A549 (cell line): ENCODE measurements at regions not wholly inside any gene's neighbourhood (a gene's known extent, or its start where the extent isn't known, plus 50 kb on each side); places are given as distances from the start of the nearest gene placed in this dataset.

Experiments used
- ATAC-seq, 2 experiments: fragments of 200-7000 bp in 1 of 2; fragments of >200 bp in 1 of 2; cut with Nextera tagmentation in 1 of 2; cut with Tn5 transposase in 1 of 2; 3 replicates each; pipeline versions ENCODE4 v1.8.0 to v1.9.1; 2018 to 2020; ENCODE audit warnings: mild to moderate bottlenecking in 1 of 2, moderate library complexity in 1 of 2
- CTCF ChIA-PET: fragments of 300-600 bp; sonication (Branson Sonifier 250); formaldehyde crosslinking; extraction: SDS; loops from one replicate; lab custom pipeline; 2021; ENCODE audit warnings: antibody characterized with exemption, inconsistent platforms; lab: Yijun Ruan, JAX
- POLR2A ChIA-PET: fragments of 350-600 bp; formaldehyde crosslinking; extraction: SDS; loops from one replicate; lab custom pipeline; 2021; ENCODE audit warnings: antibody characterized with exemption, inconsistent platforms; lab: Yijun Ruan, JAX
- DNase-seq, 2 experiments: peaks; one replicate each; pipeline versions ENCODE4 v3.0.0 to v3.0.0-alpha.2; 2011 to 2016; ENCODE audit warnings: low read depth in 1 of 2, low spot score in 1 of 2
- FAIRE-seq: peaks from 2 replicates; lab custom pipeline; 2011; peaks lifted over from hg19 to GRCh38; lab: Jason Lieb, UNC
- H3K27ac ChIP-seq, 2 experiments: fragments of >200 bp; sonication (Bioruptor Twin); formaldehyde crosslinking; 3 replicates each; pipeline ENCODE4 v1.5.1; 2016 to 2017
- H3K4me1 ChIP-seq: fragments of >200 bp; sonication (Bioruptor Twin); formaldehyde crosslinking; 3 replicates; pipeline ENCODE4 v1.6.1; 2016
- H3K4me2 ChIP-seq: fragments of >200 bp; sonication (Bioruptor Twin); formaldehyde crosslinking; 3 replicates; pipeline ENCODE4 v1.6.1; 2016
- H3K4me3 ChIP-seq: fragments of >200 bp; sonication (Bioruptor Twin); formaldehyde crosslinking; 3 replicates; pipeline ENCODE4 v1.5.1; 2016
- H3K9me3 ChIP-seq: fragments of >200 bp; sonication (Bioruptor Twin); formaldehyde crosslinking; 3 replicates; pipeline ENCODE4 v1.6.1; 2016
- BHLHE40 ChIP-seq: IDR thresholded peaks from 2 replicates; pipeline ENCODE4 v1.6.1; 2012; ENCODE audit warnings: low read depth, low read length, inconsistent platforms
- CEBPB ChIP-seq, 2 experiments: fragments of >200 bp in 1 of 2; sonication (Bioruptor Twin) in 1 of 2; formaldehyde crosslinking in 1 of 2; IDR thresholded peaks; 2 replicates each; pipeline ENCODE4 v1.6.1; 2012 to 2016
- CHD4 ChIP-seq: fragments of 200-600 bp; sonication (generic); IDR thresholded peaks from 2 replicates; pipeline ENCODE4 v1.6.1; 2016; ENCODE audit warnings: antibody characterized with exemption, mild to moderate bottlenecking, borderline replicate concordance
- EHF ChIP-seq: fragments of 250-450 bp; sonication (Bioruptor Pico); IDR thresholded peaks from 2 replicates; pipeline ENCODE4 v1.5.0; 2020; ENCODE audit warnings: mild to moderate bottlenecking
- EHMT2 ChIP-seq: fragments of 200-600 bp; sonication (generic); IDR thresholded peaks from 2 replicates; pipeline ENCODE4 v1.6.1; 2016; ENCODE audit warnings: antibody characterized with exemption, low read depth, mild to moderate bottlenecking, moderate library complexity
- EP300 ChIP-seq, 2 experiments: fragments of >200 bp; sonication (Bioruptor Twin); formaldehyde crosslinking; IDR thresholded peaks; 2 replicates in 1 of 2; 3 replicates in 1 of 2; pipeline ENCODE4 v1.6.1; 2016 to 2017
- ESRRA ChIP-seq: fragments of 150-350 bp; IDR thresholded peaks from 2 replicates; pipeline ENCODE4 v1.6.1; 2014; ENCODE audit warnings: mild to moderate bottlenecking, low read length, borderline replicate concordance
- FOSB ChIP-seq: fragments of 250-450 bp; sonication (Bioruptor Pico); IDR thresholded peaks from 2 replicates; pipeline ENCODE4 v1.5.0; 2020; ENCODE audit warnings: mild to moderate bottlenecking, moderate library complexity
- FOSL2 ChIP-seq, 2 experiments: fragments of 450-650 bp in 1 of 2; fragments of >200 bp in 1 of 2; sonication (Bioruptor Twin) in 1 of 2; formaldehyde crosslinking; IDR thresholded peaks; 2 replicates each; pipeline versions ENCODE4 v1.5.0 to v1.6.1; 2016 to 2020; ENCODE audit warnings: mild to moderate bottlenecking in 1 of 2, moderate library complexity in 1 of 2
- HDAC2 ChIP-seq: fragments of 200-600 bp; sonication (generic); IDR thresholded peaks from 2 replicates; pipeline ENCODE4 v1.6.1; 2016
- NPAS2 ChIP-seq: fragments of 250-450 bp; sonication (Bioruptor Pico); IDR thresholded peaks from 2 replicates; pipeline ENCODE4 v1.8.0; 2022; ENCODE audit warnings: mild to moderate bottlenecking, moderate library complexity, borderline replicate concordance
- NR3C1 ChIP-seq: fragments of >200 bp; sonication (Bioruptor Twin); formaldehyde crosslinking; IDR thresholded peaks from 3 replicates; pipeline ENCODE4 v1.6.1; 2017
- POLR2AphosphoS2 ChIP-seq: conservative IDR thresholded peaks from 2 replicates; pipeline ENCODE4 v1.6.1; 2012; ENCODE audit warnings: low read length, improper control_type of control experiment, inconsistent platforms
- RAD21 ChIP-seq, 2 experiments: fragments of >200 bp in 1 of 2; sonication (Bioruptor Twin) in 1 of 2; formaldehyde crosslinking in 1 of 2; IDR thresholded peaks in 1 of 2; conservative IDR thresholded peaks in 1 of 2; 2 replicates in 1 of 2; 3 replicates in 1 of 2; pipeline ENCODE4 v1.6.1; 2012 to 2018; ENCODE audit warnings: inconsistent platforms in 1 of 2
- SREBF2 ChIP-seq: fragments of 450-650 bp; IDR thresholded peaks from 2 replicates; pipeline ENCODE4 v1.6.1; 2014; ENCODE audit warnings: mild to moderate bottlenecking, moderate library complexity
- ZFP36 ChIP-seq: fragments of 450-650 bp; IDR thresholded peaks from 2 replicates; pipeline ENCODE4 v1.6.1; 2014; ENCODE audit warnings: borderline replicate concordance; ENCODE audit not compliant: partially characterized antibody
- ZNF302 ChIP-seq: fragments of 250-450 bp; sonication (Bioruptor Pico); IDR thresholded peaks from 2 replicates; pipeline ENCODE4 v1.9.0; 2021; ENCODE audit warnings: inconsistent platforms, mild to moderate bottlenecking, moderate library complexity
- ZSCAN20 ChIP-seq: fragments of 250-450 bp; sonication (Bioruptor Pico); IDR thresholded peaks from 2 replicates; pipeline ENCODE4 v1.8.0; 2022; ENCODE audit warnings: mild to moderate bottlenecking, moderate library complexity
- WGBS: methylation state at CpG from one replicate; pipeline ENCODE4 v1.1.6; 2017; ENCODE audit errors: missing lambda C conversion rate; 5-methylcytosine and 5-hydroxymethylcytosine counted together
- TF ChIP-seq, protein P1 (sequence below): IDR thresholded peaks from 2 replicates; pipeline ENCODE4 v1.6.1; 2012; ENCODE audit warnings: low read depth, borderline replicate concordance
- TF ChIP-seq, protein P2 (sequence below): fragments of 250-450 bp; sonication (Bioruptor Pico); IDR thresholded peaks from 2 replicates; pipeline ENCODE4 v1.5.0; 2021; ENCODE audit warnings: mild to moderate bottlenecking, moderate library complexity, borderline replicate concordance
- TF ChIP-seq, protein P3 (sequence below): fragments of 250-450 bp; sonication (Bioruptor Pico); IDR thresholded peaks from 2 replicates; pipeline ENCODE4 v1.5.0; 2020; ENCODE audit warnings: low read depth, mild to moderate bottlenecking, moderate library complexity
- TF ChIP-seq, protein P4 (sequence below): IDR thresholded peaks from 2 replicates; pipeline ENCODE4 v1.6.1; 2012
- TF ChIP-seq, protein P5 (sequence below): fragments of >200 bp; sonication (Bioruptor Twin); formaldehyde crosslinking; IDR thresholded peaks from 3 replicates; pipeline ENCODE4 v1.6.1; 2016
- TF ChIP-seq, protein P6 (sequence below): fragments of >200 bp; sonication (Bioruptor Twin); formaldehyde crosslinking; IDR thresholded peaks from 3 replicates; pipeline ENCODE4 v1.5.1; 2016

DNA sequence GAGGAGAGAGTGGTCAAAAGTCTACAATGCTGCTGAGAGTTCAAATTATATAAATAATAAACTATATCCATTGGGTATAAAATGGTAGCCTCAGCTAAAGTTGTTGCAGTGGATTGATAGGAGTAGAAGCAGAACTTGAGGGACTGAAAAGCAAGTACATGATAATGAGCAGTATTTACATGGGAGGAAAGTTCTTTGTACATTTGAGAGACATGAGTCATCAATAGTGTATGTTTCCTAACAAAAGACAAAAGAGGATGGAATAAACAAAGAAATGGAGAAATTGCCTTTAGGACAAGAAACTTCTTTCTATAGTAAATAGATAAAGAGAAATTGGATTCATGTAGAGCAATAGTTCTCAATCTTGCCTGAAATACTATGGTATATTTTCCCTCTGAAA is 110.0 kb upstream of the PLSCR5 start:
- TF ChIP-seq, protein P1, sequence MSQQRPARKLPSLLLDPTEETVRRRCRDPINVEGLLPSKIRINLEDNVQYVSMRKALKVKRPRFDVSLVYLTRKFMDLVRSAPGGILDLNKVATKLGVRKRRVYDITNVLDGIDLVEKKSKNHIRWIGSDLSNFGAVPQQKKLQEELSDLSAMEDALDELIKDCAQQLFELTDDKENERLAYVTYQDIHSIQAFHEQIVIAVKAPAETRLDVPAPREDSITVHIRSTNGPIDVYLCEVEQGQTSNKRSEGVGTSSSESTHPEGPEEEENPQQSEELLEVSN = no peak
- TF ChIP-seq HDAC2 = no peak
- no peak for TF ChIP-seq BHLHE40
- no peak for TF ChIP-seq ESRRA
- no peak for TF ChIP-seq ZSCAN20 (CRISPR knock-in tag)
- TF ChIP-seq FOSL2 (IDR thresholded peaks at IDR 0.05) = no peak
- 0 out of 2 replicates have a peak, but pooled peaks have one; percentile 20 for TF ChIP-seq FOSL2 (CRISPR knock-in tag; IDR thresholded peaks at IDR 0.05)
- TF ChIP-seq, protein P2, sequence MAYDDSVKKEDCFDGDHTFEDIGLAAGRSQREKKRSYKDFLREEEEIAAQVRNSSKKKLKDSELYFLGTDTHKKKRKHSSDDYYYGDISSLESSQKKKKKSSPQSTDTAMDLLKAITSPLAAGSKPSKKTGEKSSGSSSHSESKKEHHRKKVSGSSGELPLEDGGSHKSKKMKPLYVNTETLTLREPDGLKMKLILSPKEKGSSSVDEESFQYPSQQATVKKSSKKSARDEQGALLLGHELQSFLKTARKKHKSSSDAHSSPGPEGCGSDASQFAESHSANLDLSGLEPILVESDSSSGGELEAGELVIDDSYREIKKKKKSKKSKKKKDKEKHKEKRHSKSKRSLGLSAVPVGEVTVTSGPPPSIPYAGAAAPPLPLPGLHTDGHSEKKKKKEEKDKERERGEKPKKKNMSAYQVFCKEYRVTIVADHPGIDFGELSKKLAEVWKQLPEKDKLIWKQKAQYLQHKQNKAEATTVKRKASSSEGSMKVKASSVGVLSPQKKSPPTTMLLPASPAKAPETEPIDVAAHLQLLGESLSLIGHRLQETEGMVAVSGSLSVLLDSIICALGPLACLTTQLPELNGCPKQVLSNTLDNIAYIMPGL (CRISPR knock-in tag) = no peak
- no peaks in the 10 kb centered on the region for H3K9me3 ChIP-seq
- no peak overlapping the region for H3K27ac ChIP-seq
- CTCF ChIA-PET = no interaction called here
- ATAC-seq (no peak), DNase-seq (no peak), FAIRE-seq (no peak)
- no peaks in the 10 kb centered on the region for H3K4me1 ChIP-seq
- no peak overlapping the region for H3K4me2 ChIP-seq
- POLR2A ChIA-PET = no interaction called here
- H3K4me3 ChIP-seq = no peak overlapping the region

DNA sequence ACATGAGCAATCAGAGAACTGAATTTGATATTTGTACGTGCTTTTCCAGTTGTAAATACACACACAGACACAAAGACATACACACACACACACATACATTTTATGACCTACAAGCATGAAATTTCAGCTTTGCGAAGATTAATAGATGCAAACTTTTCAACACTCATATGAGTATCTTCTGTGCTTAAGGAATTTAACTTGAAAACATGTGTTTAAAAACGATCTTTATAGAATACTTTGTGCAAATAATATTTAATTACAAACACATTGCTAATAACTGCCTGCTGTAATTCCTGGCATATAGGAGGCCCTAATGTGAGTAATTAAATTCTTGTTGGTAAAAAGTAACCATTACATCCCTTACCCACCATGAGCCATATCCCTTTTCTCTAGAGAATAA is 107.7 kb upstream of the PLSCR5 start:
- no peaks in the 10 kb centered on the region for H3K4me1 ChIP-seq
- ChIA-PET CTCF (no interaction called here), POLR2A (interaction anchor here (0.5 kb wide), 1 partner anchor 15 kb away, joined by 6 read pairs; no protein-coding TSS in a partner anchor)
- H3K4me2 ChIP-seq = no peak overlapping the region; the same call in 2 of the 3 replicates
- ATAC-seq (no peak), DNase-seq (no peak), FAIRE-seq (no peak)
- H3K4me3 ChIP-seq = no peak overlapping the region
- TF ChIP-seq CHD4 = no peak
- TF ChIP-seq RAD21 (conservative IDR thresholded peaks at IDR 0.05 in 1 of 2, IDR thresholded peaks at IDR 0.05 in 1 of 2) = no peak
- no peak for TF ChIP-seq POLR2AphosphoS2
- TF ChIP-seq, protein P3, sequence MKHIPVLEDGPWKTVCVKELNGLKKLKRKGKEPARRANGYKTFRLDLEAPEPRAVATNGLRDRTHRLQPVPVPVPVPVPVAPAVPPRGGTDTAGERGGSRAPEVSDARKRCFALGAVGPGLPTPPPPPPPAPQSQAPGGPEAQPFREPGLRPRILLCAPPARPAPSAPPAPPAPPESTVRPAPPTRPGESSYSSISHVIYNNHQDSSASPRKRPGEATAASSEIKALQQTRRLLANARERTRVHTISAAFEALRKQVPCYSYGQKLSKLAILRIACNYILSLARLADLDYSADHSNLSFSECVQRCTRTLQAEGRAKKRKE (CRISPR knock-in tag) = no peak
- TF ChIP-seq EP300 (IDR thresholded peaks at IDR 0.05) = no peak
- no peak for TF ChIP-seq FOSB (CRISPR knock-in tag)
- no peak for TF ChIP-seq SREBF2
- no peak for TF ChIP-seq ESRRA
- no peak overlapping the region for H3K27ac ChIP-seq
- H3K9me3 ChIP-seq = no peaks in the 10 kb centered on the region
- WGBS = 32% methylated on average over 3 of the region's 3 CpGs

DNA sequence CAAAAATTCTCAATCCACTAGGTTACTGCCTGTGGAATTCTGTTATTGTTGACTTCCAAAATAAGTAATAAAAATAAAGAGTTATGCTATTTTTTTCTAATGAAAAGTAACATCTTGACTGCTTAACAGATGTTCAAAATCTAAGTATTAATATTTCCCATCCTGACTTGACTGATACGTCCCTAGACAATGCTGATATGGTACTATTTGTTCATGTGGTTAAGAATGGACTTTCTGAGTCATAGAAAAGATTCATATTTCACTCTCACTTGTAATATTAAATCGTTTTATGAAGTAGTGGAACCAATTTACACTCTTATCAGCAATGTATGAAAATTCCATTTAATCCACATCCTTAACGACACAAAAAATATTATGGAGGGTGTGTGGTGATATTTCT is 104.8 kb upstream of the PLSCR5 start:
- H3K4me3 ChIP-seq = no peak overlapping the region
- H3K9me3 ChIP-seq = no peaks in the 10 kb centered on the region
- no peaks in the 10 kb centered on the region for H3K4me1 ChIP-seq
- WGBS = 10% methylated on average over 3 of the region's 3 CpGs
- CTCF ChIA-PET = no interaction called here
- POLR2A ChIA-PET = no interaction called here
- ATAC-seq (no peak), DNase-seq (no peak), FAIRE-seq (no peak)
- H3K4me2 ChIP-seq = no peak overlapping the region
- TF ChIP-seq, protein P4, sequence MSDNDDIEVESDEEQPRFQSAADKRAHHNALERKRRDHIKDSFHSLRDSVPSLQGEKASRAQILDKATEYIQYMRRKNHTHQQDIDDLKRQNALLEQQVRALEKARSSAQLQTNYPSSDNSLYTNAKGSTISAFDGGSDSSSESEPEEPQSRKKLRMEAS = no peak
- TF ChIP-seq EHMT2 (no peak), CEBPB (IDR thresholded peaks at IDR 0.05) (no peak), BHLHE40 (no peak), ZFP36 (no peak), EHF (CRISPR knock-in tag) (no peak), ZNF302 (no peak), NR3C1 (no peak), NPAS2 (CRISPR knock-in tag) (no peak), CHD4 (no peak)
- TF ChIP-seq, protein P5, sequence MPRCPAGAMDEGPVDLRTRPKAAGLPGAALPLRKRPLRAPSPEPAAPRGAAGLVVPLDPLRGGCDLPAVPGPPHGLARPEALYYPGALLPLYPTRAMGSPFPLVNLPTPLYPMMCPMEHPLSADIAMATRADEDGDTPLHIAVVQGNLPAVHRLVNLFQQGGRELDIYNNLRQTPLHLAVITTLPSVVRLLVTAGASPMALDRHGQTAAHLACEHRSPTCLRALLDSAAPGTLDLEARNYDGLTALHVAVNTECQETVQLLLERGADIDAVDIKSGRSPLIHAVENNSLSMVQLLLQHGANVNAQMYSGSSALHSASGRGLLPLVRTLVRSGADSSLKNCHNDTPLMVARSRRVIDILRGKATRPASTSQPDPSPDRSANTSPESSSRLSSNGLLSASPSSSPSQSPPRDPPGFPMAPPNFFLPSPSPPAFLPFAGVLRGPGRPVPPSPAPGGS = no peak
- TF ChIP-seq, protein P6, sequence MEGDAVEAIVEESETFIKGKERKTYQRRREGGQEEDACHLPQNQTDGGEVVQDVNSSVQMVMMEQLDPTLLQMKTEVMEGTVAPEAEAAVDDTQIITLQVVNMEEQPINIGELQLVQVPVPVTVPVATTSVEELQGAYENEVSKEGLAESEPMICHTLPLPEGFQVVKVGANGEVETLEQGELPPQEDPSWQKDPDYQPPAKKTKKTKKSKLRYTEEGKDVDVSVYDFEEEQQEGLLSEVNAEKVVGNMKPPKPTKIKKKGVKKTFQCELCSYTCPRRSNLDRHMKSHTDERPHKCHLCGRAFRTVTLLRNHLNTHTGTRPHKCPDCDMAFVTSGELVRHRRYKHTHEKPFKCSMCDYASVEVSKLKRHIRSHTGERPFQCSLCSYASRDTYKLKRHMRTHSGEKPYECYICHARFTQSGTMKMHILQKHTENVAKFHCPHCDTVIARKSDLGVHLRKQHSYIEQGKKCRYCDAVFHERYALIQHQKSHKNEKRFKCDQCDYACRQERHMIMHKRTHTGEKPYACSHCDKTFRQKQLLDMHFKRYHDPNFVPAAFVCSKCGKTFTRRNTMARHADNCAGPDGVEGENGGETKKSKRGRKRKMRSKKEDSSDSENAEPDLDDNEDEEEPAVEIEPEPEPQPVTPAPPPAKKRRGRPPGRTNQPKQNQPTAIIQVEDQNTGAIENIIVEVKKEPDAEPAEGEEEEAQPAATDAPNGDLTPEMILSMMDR = no peak
- H3K27ac ChIP-seq = no peak overlapping the region
